Forelimb muscle (tissue), 1 donor: ENCODE measurements at regions not wholly inside any gene's neighbourhood (a gene's known extent, or its start where the extent isn't known, plus 50 kb on each side); places are given as distances from the start of the nearest gene placed in this dataset.
"Not testable (repeated sequence)": the region's sequence is repeated elsewhere in the genome, so short reads cannot be mapped to it uniquely, and the experiment has no call there.

ENCODE experiments used
- DNase-seq: peaks from one replicate; pipeline ENCODE4 v3.0.0-alpha.2; 2013; ENCODE audit warnings: low read depth

- DNase-seq: no peak
These were observed 391.6 kb downstream of the DMRTA1 start for GRCh38 chr9:22838266-22838665.

GRCh38 chr9:22840641-22841040 lies 394.0 kb downstream of the DMRTA1 start:
- no peak for DNase-seq

GRCh38 chr9:22845243-22845642 lies 398.6 kb downstream of the DMRTA1 start:
- DNase-seq: not testable (repeated sequence)

- no peak for DNase-seq
These were observed 409.4 kb downstream of the DMRTA1 start for GRCh38 chr9:22855980-22856379.

GRCh38 chr9:22857316-22857715 lies 410.7 kb downstream of the DMRTA1 start:
- no peak for DNase-seq

- no peak for DNase-seq
These were observed 416.5 kb downstream of the DMRTA1 start for GRCh38 chr9:22863106-22863505.

- DNase-seq: no peak
These were observed 417.1 kb downstream of the DMRTA1 start for GRCh38 chr9:22863736-22864135.

GRCh38 chr9:22893196-22893843 lies 446.7 kb downstream of the DMRTA1 start:
- no peak for DNase-seq

- no peak for DNase-seq
These were observed 452.0 kb downstream of the DMRTA1 start for GRCh38 chr9:22898591-22898990.

- DNase-seq: no peak
These were observed 465.0 kb downstream of the DMRTA1 start for GRCh38 chr9:22911632-22912031.

- DNase-seq: no peak
These were observed 466.4 kb downstream of the DMRTA1 start for GRCh38 chr9:22913026-22913425.

GRCh38 chr9:22913518-22913917 lies 466.9 kb downstream of the DMRTA1 start:
- no peak for DNase-seq

- no peak for DNase-seq
These were observed 469.5 kb downstream of the DMRTA1 start for GRCh38 chr9:22916148-22916547.

GRCh38 chr9:22919423-22919822 lies 472.8 kb downstream of the DMRTA1 start:
- no peak for DNase-seq

GRCh38 chr9:22921742-22922141 lies 475.1 kb downstream of the DMRTA1 start:
- DNase-seq: no peak

GRCh38 chr9:22922222-22922621 lies 475.6 kb downstream of the DMRTA1 start:
- DNase-seq: no peak

GRCh38 chr9:22954550-22954949 lies 507.9 kb downstream of the DMRTA1 start:
- no peak for DNase-seq

GRCh38 chr9:22954964-22955363 lies 508.3 kb downstream of the DMRTA1 start:
- no peak for DNase-seq

- DNase-seq: no peak
These were observed 522.8 kb downstream of the DMRTA1 start for GRCh38 chr9:22969350-22969979.

GRCh38 chr9:22970434-22970975 lies 523.9 kb downstream of the DMRTA1 start:
- no peak for DNase-seq

- DNase-seq: no peak
These were observed 529.3 kb downstream of the DMRTA1 start for GRCh38 chr9:22975951-22976350.

GRCh38 chr9:22976454-22976853 lies 529.8 kb downstream of the DMRTA1 start:
- no peak for DNase-seq

- not testable (repeated sequence) for DNase-seq
These were observed 533.8 kb downstream of the DMRTA1 start for GRCh38 chr9:22980429-22980828.
